Upper lobe of left lung (tissue), 6 donors: ENCODE measurements at regions not wholly inside any gene's neighbourhood (a gene's known extent, or its start where the extent isn't known, plus 50 kb on each side); places are given as distances from the start of the nearest gene placed in this dataset.
A peak's percentile ranks its signal among the peaks of the same experiment; 100 is the strongest.

Experiments used
- ATAC-seq, 2 donors: fragments of 200-7000 bp; cut with Tn5 transposase; one replicate each; pipeline ENCODE4 v1.9.1; 2022; ENCODE audit warnings: mild to moderate bottlenecking in 2 of 2, moderate library complexity in 2 of 2; ENCODE audit not compliant: low FRiP score in 2 of 2
- DNase-seq, 2 donors: peaks; one replicate each; pipeline ENCODE4 v3.0.0-alpha.2; 2019 to 2020
- H3K27ac ChIP-seq, 4 donors: fragments of 200-600 bp; sonication (generic); one replicate each; pipeline ENCODE4 v1.5.1; 2016 to 2019
- H3K27me3 ChIP-seq, 4 donors: fragments of 200-600 bp; sonication (generic); one replicate each; pipeline ENCODE4 v1.5.1; 2017 to 2019
- H3K36me3 ChIP-seq, 4 donors: fragments of 200-600 bp; sonication (generic); one replicate each; pipeline ENCODE4 v1.5.1; 2016 to 2019
- H3K4me1 ChIP-seq, 4 donors: fragments of 200-600 bp; sonication (generic); one replicate each; pipeline ENCODE4 v1.5.1; 2018 to 2019
- H3K4me3 ChIP-seq, 4 donors: fragments of 200-600 bp; sonication (generic); one replicate each; pipeline ENCODE4 v1.5.1; 2017 to 2019; ENCODE audit warnings: mild to moderate bottlenecking in 2 of 4, moderate library complexity in 1 of 4
- H3K9me3 ChIP-seq, 4 donors: fragments of 200-600 bp; sonication (generic); one replicate each; pipeline ENCODE4 v1.5.1; 2018 to 2019
- EP300 ChIP-seq, 4 donors: sonication (generic); formaldehyde crosslinking; IDR thresholded peaks; one replicate each; pipeline ENCODE4 v1.5.1; 2017; ENCODE audit warnings: antibody characterized with exemption in 4 of 4, control low read depth in 2 of 4
- POLR2A ChIP-seq, 4 donors: fragments of 450-650 bp; IDR thresholded peaks; one replicate each; pipeline ENCODE4 v1.5.1; 2016 to 2017; ENCODE audit warnings: antibody characterized with exemption in 4 of 4, mild to moderate bottlenecking in 2 of 4
- POLR2AphosphoS5 ChIP-seq, 2 donors: sonication (generic); formaldehyde crosslinking; IDR thresholded peaks; one replicate each; pipeline ENCODE4 v1.5.1; 2017; ENCODE audit warnings: antibody characterized with exemption in 2 of 2
- WGBS, 2 donors: methylation state at CpG; one replicate each; pipeline ENCODE4 v1.1.5; 2017 to 2018; 5-methylcytosine and 5-hydroxymethylcytosine counted together
- TF ChIP-seq, protein P1 (sequence below), 6 experiments: fragments of 450-650 bp in 4 of 6; fragments of 200-600 bp in 2 of 6; sonication (generic) in 2 of 6; IDR thresholded peaks; one replicate each; pipeline ENCODE4 v1.5.1; 2016 to 2019; ENCODE audit warnings: antibody characterized with exemption in 6 of 6
- donor health status: DM: no; HTN: no; CAD: no; lungs with moderate emphysema.
- donor health status: DM: no; HTN: yes; CAD: no; lungs with severe emphysema.

DNA sequence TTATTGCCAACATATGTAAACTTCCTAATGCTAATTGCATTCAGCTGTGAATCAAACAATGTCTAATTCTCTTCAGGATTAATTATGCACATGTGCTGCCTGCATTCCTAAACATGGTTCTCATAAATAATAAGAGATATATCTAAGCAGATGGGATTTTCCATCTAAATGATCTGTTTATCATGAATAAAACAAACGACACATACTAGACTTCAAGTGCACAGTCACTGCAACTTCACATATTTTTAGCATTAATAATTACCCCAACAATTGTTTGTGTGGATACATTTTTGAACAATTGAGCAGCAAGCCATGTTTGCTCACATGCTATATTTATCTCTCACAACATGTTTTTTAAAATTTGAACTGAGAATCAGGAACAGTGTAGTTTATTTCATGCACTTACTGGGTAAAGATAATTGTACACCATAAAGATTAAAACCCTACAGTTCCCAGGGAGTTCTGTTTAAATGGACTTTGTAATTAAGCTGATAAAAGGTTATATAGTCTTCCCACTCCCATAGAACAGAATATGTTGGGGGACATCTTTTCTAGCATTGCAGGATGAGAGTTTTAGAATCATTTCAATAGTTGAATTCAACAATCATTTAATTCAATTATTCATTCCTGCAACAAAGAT lies 378.5 kb downstream of the MDFIC start:
- Histone ChIP-seq H3K9me3 (no peaks in the 10 kb centered on the region), H3K4me3 (no peak overlapping the region), H3K27ac (no peak overlapping the region), H3K36me3 (no peaks in the 10 kb centered on the region), H3K27me3 (no peaks in the 10 kb centered on the region), H3K4me1 (no peaks in the 10 kb centered on the region)
- ATAC-seq (no peak), DNase-seq (no peak)
- TF ChIP-seq EP300 (IDR thresholded peaks at IDR 0.05) (no peak), POLR2AphosphoS5 (IDR thresholded peaks at IDR 0.05) (no peak), POLR2A (IDR thresholded peaks at IDR 0.05) (no peak)
- TF ChIP-seq, protein P1, sequence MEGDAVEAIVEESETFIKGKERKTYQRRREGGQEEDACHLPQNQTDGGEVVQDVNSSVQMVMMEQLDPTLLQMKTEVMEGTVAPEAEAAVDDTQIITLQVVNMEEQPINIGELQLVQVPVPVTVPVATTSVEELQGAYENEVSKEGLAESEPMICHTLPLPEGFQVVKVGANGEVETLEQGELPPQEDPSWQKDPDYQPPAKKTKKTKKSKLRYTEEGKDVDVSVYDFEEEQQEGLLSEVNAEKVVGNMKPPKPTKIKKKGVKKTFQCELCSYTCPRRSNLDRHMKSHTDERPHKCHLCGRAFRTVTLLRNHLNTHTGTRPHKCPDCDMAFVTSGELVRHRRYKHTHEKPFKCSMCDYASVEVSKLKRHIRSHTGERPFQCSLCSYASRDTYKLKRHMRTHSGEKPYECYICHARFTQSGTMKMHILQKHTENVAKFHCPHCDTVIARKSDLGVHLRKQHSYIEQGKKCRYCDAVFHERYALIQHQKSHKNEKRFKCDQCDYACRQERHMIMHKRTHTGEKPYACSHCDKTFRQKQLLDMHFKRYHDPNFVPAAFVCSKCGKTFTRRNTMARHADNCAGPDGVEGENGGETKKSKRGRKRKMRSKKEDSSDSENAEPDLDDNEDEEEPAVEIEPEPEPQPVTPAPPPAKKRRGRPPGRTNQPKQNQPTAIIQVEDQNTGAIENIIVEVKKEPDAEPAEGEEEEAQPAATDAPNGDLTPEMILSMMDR (IDR thresholded peaks at IDR 0.05) = no peak
- 19 to 45% methylated on average over 1 of the region's 1 CpG for WGBS, 2 donors

- ATAC-seq (no peak), DNase-seq (no peak)
- no peak overlapping the region for H3K4me3 ChIP-seq
- 78 to 82% methylated on average over 6 of the region's 6 CpGs for WGBS, 2 donors
- H3K27me3 ChIP-seq = no peaks in the 10 kb centered on the region
- no peaks in the 10 kb centered on the region for H3K9me3 ChIP-seq
- H3K4me1 ChIP-seq = no peaks in the 10 kb centered on the region
- no peaks in the 10 kb centered on the region for H3K36me3 ChIP-seq
- TF ChIP-seq POLR2A (IDR thresholded peaks at IDR 0.05) (no peak), POLR2AphosphoS5 (IDR thresholded peaks at IDR 0.05) (no peak), EP300 (IDR thresholded peaks at IDR 0.05) (no peak)
- TF ChIP-seq, protein P1 (IDR thresholded peaks at IDR 0.05) = no peak
- H3K27ac ChIP-seq = no peak overlapping the region
These were observed 377.6 kb downstream of the MDFIC start for GRCh38 chr7:115299397-115300037.

- DNase-seq = peak in 1 of 2 donors; percentile 22
- Histone ChIP-seq H3K27ac (no peak overlapping the region), H3K9me3 (no peaks in the 10 kb centered on the region), H3K27me3 (no peaks in the 10 kb centered on the region), H3K4me3 (no peak overlapping the region), H3K36me3 (no peaks in the 10 kb centered on the region), H3K4me1 (no peaks in the 10 kb centered on the region)
- ATAC-seq = no peak
- TF ChIP-seq EP300 (IDR thresholded peaks at IDR 0.05) (no peak), POLR2A (IDR thresholded peaks at IDR 0.05) (no peak), POLR2AphosphoS5 (IDR thresholded peaks at IDR 0.05) (no peak)
- TF ChIP-seq, protein P1 (IDR thresholded peaks at IDR 0.05) = no peak
These were observed 375.8 kb downstream of the MDFIC start for GRCh38 chr7:115297656-115298055.

- no peaks in the 10 kb centered on the region for H3K9me3 ChIP-seq
- ATAC-seq = no peak
- H3K4me3 ChIP-seq = no peak overlapping the region
- WGBS, 2 donors = 70 to 72% methylated on average over 6 of the region's 6 CpGs
- TF ChIP-seq POLR2AphosphoS5 (IDR thresholded peaks at IDR 0.05) = no peak
- TF ChIP-seq POLR2A (IDR thresholded peaks at IDR 0.05) = no peak
- TF ChIP-seq, protein P1 (IDR thresholded peaks at IDR 0.05) = no peak
- no peak for TF ChIP-seq EP300 (IDR thresholded peaks at IDR 0.05)
- DNase-seq = no peak
- no peaks in the 10 kb centered on the region for H3K4me1 ChIP-seq
- H3K27me3 ChIP-seq = no peaks in the 10 kb centered on the region
- H3K36me3 ChIP-seq = no peaks in the 10 kb centered on the region
- H3K27ac ChIP-seq = no peak overlapping the region
These were observed 371.8 kb downstream of the MDFIC start for GRCh38 chr7:115293628-115294240.
